Activated naive CD4-positive, alpha-beta T cell treated with Interleukin-2 at 50 U/mL for 16 hours (primary cell): ENCODE measurements at regions not wholly inside any gene's neighbourhood (a gene's known extent, or its start where the extent isn't known, plus 50 kb on each side); places are given as distances from the start of the nearest gene placed in this dataset.
"Not testable (repeated sequence)": the region's sequence is repeated elsewhere in the genome, so short reads cannot be mapped to it uniquely, and the experiment has no call there.

Source experiments
- DNase-seq: peaks from one replicate; pipeline ENCODE4 v3.0.0-alpha.2; 2020

- no peak for DNase-seq
These were observed 93.9 kb downstream of the DACT1 start for GRCh38 chr14:58731465-58732293.

DNA sequence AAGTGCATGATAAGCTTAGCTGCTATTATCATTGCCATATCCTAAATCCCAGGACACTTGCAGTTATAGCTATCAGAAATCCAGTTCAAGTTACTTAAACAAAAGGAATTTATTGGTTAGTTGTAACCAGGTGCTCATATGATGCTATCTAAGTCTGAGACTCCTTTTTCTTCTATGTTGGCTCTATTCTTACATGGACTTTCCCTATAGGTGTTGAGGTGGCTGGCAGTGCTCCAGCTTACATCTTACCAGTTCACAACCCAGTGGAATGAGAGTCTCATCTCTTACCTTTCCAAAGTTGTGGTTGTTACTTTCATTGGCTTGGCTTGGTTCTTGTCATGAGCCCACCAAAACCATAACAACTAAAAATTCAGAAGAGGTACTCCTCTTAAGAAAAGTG, 94.6 kb downstream of the DACT1 start:
- no peak for DNase-seq

DNA sequence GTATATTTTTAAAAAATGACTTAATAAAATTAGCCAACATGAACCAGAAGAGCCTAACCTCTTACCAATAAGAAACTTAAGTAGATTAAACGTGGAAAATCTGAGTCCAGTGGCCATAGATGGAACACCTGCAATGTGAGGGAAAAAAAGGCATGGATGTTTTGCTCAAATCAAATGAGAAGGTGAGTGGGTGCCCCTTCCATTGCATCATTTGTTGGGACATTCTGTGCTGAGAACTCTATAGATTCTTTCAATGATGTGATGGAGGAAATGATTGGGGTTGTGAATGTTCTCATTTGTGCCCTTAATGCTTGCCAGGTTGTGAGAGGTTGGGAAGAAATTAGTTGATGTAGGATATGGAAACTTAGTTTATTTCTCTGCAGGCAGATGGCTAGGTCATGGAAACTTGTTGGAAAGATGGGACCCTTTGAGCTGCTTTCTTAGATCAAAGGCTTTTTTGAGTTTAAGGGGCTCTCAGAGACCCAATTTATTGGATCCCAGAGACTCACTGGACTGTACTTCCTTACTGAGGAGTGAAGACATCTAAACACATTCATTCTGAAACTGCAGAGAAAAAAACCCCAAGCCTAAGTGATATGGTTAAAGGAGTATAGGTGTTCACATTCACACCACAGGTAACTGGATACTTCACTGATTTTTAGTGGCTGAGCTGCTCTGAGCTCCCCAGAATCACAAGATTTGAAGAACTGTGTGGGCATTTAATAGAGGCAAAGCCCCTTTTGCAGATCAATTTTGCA, 95.9 kb downstream of the DACT1 start:
- DNase-seq: no peak

GRCh38 chr14:58735596-58735995, 97.8 kb downstream of the DACT1 start:
- no peak for DNase-seq

GRCh38 chr14:58736606-58737005, 98.8 kb downstream of the DACT1 start:
- DNase-seq: no peak

DNA sequence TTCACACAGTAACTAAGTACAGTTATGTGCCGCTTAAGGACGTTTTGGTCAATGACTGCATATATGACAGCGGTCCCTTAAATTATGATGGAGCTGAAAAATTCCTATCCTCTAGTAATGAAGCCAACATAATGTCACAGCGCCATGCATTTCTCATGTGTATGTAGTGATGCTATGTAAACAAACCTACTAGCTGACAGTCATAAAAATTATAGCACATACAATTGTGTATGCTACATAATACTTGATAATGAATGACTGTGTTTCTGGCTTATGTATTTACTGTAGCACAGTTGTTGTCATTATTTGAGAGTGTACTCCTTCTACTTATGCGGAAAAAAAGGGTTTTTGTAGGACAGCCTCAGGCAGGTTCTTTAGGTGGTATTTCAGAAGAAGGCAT, 99.7 kb downstream of the DACT1 start:
- DNase-seq: no peak

DNA sequence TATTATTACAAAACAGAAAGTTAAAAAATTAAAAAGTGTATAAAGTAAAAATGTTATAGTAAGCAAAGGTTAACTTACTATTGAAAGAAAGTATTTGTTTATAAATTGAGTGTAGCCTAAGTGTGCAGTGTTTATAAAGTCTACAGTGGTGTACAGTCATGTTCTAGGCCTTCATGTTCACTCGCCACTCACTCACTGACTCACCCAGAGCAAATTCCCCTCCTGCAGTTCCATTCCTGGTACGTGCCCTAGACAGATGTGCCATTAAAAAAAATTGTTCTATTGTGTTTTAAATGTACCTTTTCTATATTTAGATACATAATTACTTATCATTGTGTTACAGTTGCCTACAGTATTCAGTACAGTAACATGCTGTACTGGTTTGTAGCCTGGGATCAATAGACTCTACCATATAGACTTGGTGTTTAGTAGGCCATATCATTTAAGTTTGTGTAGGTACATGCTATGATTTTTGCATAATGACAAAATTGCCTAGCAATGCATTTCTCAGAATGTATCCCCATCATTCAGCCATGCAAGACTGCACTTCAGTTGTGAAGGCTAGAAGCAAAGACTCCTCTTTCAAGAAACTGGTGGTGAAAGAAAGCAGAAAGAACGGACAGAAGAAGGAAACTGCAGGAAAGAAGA, 100.6 kb downstream of the DACT1 start:
- DNase-seq: no peak

- DNase-seq: no peak
These were observed 101.1 kb downstream of the DACT1 start for GRCh38 chr14:58738876-58739275.

- DNase-seq: no peak
These were observed 101.9 kb downstream of the DACT1 start for GRCh38 chr14:58739674-58740073.

DNA sequence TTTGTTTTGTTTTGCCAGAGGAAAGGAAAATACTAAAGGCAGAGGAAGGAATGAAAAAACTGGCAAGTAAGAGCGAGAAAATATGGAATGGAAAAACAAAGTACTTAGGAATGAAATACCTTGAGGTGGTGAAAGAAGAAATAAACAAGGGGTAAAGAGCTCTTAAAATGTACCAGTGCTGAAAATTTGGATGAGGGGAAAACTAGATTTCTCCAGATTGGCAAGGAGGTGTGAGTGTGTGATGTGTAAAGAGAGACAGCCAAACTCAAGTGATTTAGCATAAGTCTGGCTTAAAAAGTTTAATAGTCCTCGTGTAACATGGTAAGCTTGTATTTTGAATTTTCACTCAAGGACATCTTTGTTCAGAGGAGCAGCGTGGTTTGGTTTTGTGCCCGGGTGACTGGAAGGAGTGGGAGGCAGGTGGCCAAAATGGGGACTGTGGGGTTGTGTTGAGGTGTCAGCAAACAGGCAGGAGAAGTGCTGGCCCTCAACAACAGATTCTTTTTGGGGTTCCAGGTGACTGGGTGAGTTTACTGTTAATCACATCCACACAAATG, 102.7 kb downstream of the DACT1 start:
- no peak for DNase-seq

DNA sequence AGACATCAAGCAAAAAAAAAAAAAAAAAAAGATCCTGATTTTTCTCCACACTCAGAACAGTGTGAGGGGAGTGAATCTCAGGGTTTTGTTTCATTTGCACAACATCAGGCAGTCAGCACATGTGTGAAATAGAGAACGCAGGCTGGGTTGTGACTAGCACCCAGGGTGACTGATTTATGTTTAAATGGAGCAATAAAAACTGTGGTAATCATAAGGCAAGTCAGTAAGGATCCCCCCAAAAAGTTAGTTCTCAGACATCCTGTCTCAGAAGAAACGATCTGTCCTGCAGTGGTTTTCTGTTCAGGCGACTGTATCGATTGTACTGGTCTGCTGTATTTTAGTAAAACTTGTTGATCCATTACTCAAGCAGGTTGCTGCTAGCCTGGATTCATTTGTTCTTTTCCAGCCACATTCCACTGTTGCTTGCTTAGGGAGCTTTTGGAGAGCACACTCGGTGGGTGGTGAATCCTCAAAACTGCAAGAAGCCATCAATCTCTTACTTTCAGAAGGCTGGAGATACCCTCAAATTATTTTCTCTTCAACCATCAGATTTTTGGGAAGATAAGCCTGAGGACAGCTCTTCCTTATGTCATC, 107.1 kb downstream of the DACT1 start:
- no peak for DNase-seq

DNA sequence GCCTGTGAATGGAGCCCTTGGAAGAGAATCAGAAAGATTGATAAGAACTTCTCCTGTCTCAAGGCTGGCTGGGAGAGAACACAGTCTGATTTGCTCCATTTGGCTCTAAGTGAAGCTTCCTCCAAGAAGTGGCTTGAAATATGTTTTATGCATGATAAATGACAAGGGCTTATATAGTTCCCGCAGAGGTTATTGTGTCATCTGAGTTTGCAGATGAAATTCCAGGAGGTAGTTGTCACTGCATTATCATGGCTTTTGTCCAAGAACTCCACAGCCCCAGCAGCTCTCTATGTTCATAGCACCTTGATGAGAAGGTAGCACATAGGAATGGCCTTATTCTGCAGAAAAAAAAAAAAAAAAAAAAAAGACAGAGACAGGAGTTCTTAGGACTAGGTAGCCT, 108.5 kb downstream of the DACT1 start:
- no peak for DNase-seq

DNA sequence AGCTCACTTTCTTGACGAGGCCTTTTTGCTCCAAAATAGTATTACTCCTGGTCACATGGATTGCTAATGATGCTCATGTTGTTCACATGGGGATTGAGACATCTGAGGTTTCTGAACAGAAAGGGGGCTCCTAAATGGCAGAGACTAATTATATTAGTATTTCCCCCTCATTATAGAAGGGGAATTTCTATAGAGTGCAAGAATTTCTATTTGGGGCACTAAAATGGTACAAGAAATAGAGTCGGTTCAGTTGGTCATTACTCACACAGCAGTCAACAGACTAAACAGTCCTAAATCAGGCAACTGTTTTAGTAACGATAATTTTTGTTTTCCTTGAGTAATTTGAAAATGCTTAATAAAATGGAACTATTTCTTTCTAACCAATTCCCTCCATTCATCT, 108.9 kb downstream of the DACT1 start:
- no peak for DNase-seq

GRCh38 chr14:58747181-58747580, 109.4 kb downstream of the DACT1 start:
- DNase-seq: no peak

DNA sequence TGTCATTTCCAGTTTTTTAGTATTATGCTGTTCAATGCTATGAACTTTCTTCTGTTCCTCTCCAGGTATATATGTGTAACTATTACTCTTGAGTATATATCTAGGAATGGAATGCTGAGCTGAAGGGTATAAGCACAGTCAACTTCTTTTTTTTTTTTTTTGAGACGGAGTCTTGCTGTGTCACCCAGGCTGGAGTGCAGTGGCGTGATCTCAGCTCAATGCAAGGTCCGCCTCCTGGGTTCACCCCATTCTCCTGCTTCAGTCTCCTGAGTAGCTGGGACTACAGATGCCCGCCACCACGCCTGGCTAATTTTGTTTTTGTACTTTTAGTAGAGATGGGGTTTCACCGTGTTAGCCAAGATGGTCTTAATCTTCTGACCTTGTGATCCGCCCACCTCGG, 110.5 kb downstream of the DACT1 start:
- not testable (repeated sequence) for DNase-seq

GRCh38 chr14:58749066-58749669, 111.4 kb downstream of the DACT1 start:
- no peak for DNase-seq

DNA sequence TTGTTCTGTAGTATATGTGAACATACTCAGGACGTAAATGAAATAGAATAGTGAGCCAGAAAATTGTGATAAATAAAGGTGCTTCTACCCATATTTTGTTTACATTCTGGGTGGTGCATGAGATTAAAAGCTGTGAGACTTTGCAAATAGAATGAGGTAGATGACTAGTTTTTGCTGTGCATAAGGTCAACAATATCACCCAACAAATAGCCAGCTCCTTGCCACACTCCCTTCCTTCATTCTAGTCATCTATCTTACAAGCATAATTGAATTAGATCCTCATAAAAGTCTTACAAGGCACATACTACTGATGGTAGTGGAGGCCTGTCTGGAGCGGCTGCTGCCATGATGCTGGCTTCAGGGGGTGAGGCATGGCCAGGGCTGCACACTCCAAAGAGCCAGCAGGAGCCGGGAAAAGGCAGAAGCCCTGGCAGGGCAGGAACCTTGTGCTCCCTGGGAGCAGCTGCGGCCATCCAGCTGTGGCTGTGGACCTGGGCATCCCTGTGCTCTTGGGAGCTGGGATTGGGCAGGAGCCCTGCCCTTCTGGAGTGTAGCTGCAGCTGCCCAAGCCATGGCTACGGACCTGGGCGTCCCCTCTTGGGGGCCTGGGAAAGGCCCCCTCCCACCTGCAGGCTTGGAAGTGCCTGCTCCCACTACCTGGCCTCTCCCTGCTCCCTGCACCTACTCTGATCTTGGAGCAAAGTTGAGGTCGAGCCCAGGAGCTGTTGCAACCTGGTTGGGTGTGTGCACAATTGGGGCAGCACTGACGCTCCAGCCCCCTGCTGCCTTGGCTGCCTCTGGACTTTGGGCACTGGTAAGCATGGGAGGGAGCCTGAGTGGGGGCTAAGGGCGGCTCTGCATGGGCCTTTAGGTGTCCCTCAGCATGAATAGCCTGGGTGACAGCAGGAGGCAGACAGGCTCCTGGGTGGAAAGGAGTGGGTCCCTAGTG, 112.8 kb downstream of the DACT1 start:
- no peak for DNase-seq

- DNase-seq: no peak
These were observed 114.0 kb downstream of the DACT1 start for GRCh38 chr14:58751788-58752187.

DNA sequence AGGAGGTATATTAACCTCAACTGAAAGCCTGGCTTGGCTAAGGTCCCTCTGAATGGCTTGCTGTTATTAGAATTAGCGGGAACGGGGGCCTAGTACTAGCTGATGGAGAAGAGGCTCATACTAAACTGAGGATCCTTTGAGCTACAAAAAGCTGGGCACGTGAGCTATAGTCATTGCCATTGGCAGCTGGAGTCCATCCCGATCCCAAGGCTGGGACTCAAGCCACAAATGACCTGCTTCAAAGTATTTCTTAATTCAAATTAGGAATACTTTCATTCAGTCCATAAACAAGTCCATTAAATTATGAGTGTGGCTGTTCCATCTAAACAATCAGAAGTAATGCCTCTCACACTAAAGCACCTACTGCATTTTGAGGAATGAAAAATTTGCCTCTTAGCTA, 114.5 kb downstream of the DACT1 start:
- DNase-seq: no peak

GRCh38 chr14:58752771-58753201, 115.0 kb downstream of the DACT1 start:
- no peak for DNase-seq
